Activated naive CD8-positive, alpha-beta T cell (primary cell): ENCODE measurements at regions not wholly inside any gene's neighbourhood (a gene's known extent, or its start where the extent isn't known, plus 50 kb on each side); places are given as distances from the start of the nearest gene placed in this dataset.

Experiments
- H3K27ac Mint-ChIP-seq: one replicate; pipeline ENCODE4 v1.8.0; 2021; ENCODE audit warnings: mixed read lengths
- H3K27me3 Mint-ChIP-seq: one replicate; pipeline ENCODE4 v1.8.0; 2021; ENCODE audit warnings: mixed read lengths
- H3K36me3 Mint-ChIP-seq: one replicate; pipeline ENCODE4 v1.8.0; 2021; ENCODE audit warnings: mixed read lengths
- H3K4me1 Mint-ChIP-seq: one replicate; pipeline ENCODE4 v1.8.0; 2021; ENCODE audit warnings: low read depth, mixed read lengths
- H3K4me3 Mint-ChIP-seq: one replicate; pipeline ENCODE4 v1.8.0; 2021; ENCODE audit warnings: mild to moderate bottlenecking, mixed read lengths
- H3K9me3 Mint-ChIP-seq: one replicate; pipeline ENCODE4 v1.8.0; 2021; ENCODE audit warnings: low read depth, mixed read lengths

GRCh38 chr6:100166956-100167355 is 172.9 kb upstream of the MCHR2 start:
- Mint-ChIP-seq H3K27ac (no peak overlapping the region), H3K4me3 (no peak overlapping the region), H3K36me3 (no peaks in the 10 kb centered on the region), H3K27me3 (peaks cover 9% of the 10 kb centered on the region), H3K4me1 (no peaks in the 10 kb centered on the region), H3K9me3 (no peaks in the 10 kb centered on the region)

GRCh38 chr6:100165442-100165841 is 171.4 kb upstream of the MCHR2 start:
- Mint-ChIP-seq H3K27me3 (peaks cover 10% of the 10 kb centered on the region), H3K4me1 (no peaks in the 10 kb centered on the region), H3K4me3 (no peak overlapping the region), H3K27ac (no peak overlapping the region), H3K9me3 (no peaks in the 10 kb centered on the region), H3K36me3 (no peaks in the 10 kb centered on the region)

- no peak overlapping the region for H3K4me3 Mint-ChIP-seq
- H3K36me3 Mint-ChIP-seq, result no peaks in the 10 kb centered on the region
- no peak overlapping the region for H3K27ac Mint-ChIP-seq
- peaks cover 15% of the 10 kb centered on the region for H3K27me3 Mint-ChIP-seq
- H3K9me3 Mint-ChIP-seq, result no peaks in the 10 kb centered on the region
- H3K4me1 Mint-ChIP-seq, result no peaks in the 10 kb centered on the region
These were observed 169.0 kb upstream of the MCHR2 start for GRCh38 chr6:100163035-100163434.

GRCh38 chr6:100161782-100162365 is 167.9 kb upstream of the MCHR2 start:
- Mint-ChIP-seq H3K27me3 (peaks cover 15% of the 10 kb centered on the region), H3K27ac (no peak overlapping the region), H3K9me3 (no peaks in the 10 kb centered on the region), H3K36me3 (no peaks in the 10 kb centered on the region), H3K4me1 (no peaks in the 10 kb centered on the region), H3K4me3 (no peak overlapping the region)

GRCh38 chr6:100160930-100161329 is 166.9 kb upstream of the MCHR2 start:
- Mint-ChIP-seq H3K4me3 (no peak overlapping the region), H3K27ac (no peak overlapping the region), H3K4me1 (no peaks in the 10 kb centered on the region), H3K27me3 (peaks cover 15% of the 10 kb centered on the region), H3K36me3 (no peaks in the 10 kb centered on the region), H3K9me3 (no peaks in the 10 kb centered on the region)

GRCh38 chr6:100155141-100155540 is 161.1 kb upstream of the MCHR2 start:
- Mint-ChIP-seq H3K27ac (no peak overlapping the region), H3K27me3 (peaks cover 2% of the 10 kb centered on the region), H3K36me3 (no peaks in the 10 kb centered on the region), H3K4me3 (no peak overlapping the region), H3K4me1 (no peaks in the 10 kb centered on the region), H3K9me3 (no peaks in the 10 kb centered on the region)

- H3K9me3 Mint-ChIP-seq, result no peaks in the 10 kb centered on the region
- H3K27ac Mint-ChIP-seq, result no peak overlapping the region
- H3K27me3 Mint-ChIP-seq, result no peaks in the 10 kb centered on the region
- H3K4me1 Mint-ChIP-seq, result no peaks in the 10 kb centered on the region
- no peaks in the 10 kb centered on the region for H3K36me3 Mint-ChIP-seq
- no peak overlapping the region for H3K4me3 Mint-ChIP-seq
These were observed 159.7 kb upstream of the MCHR2 start for GRCh38 chr6:100153636-100154275.

- Mint-ChIP-seq H3K4me3 (no peak overlapping the region), H3K27me3 (no peaks in the 10 kb centered on the region), H3K36me3 (no peaks in the 10 kb centered on the region), H3K4me1 (no peaks in the 10 kb centered on the region), H3K27ac (no peak overlapping the region), H3K9me3 (no peaks in the 10 kb centered on the region)
These were observed 158.2 kb upstream of the MCHR2 start for GRCh38 chr6:100152201-100152600.

GRCh38 chr6:100144991-100145390 is 151.0 kb upstream of the MCHR2 start:
- Mint-ChIP-seq H3K27me3 (no peaks in the 10 kb centered on the region), H3K4me3 (no peak overlapping the region), H3K4me1 (no peaks in the 10 kb centered on the region), H3K36me3 (no peaks in the 10 kb centered on the region), H3K9me3 (no peaks in the 10 kb centered on the region), H3K27ac (no peak overlapping the region)

- no peaks in the 10 kb centered on the region for H3K4me1 Mint-ChIP-seq
- peaks cover 1% of the 10 kb centered on the region for H3K27me3 Mint-ChIP-seq
- H3K9me3 Mint-ChIP-seq, result no peaks in the 10 kb centered on the region
- no peaks in the 10 kb centered on the region for H3K36me3 Mint-ChIP-seq
- no peak overlapping the region for H3K27ac Mint-ChIP-seq
- no peak overlapping the region for H3K4me3 Mint-ChIP-seq
These were observed 144.5 kb upstream of the MCHR2 start for GRCh38 chr6:100138346-100139022.

- H3K27me3 Mint-ChIP-seq, result peaks cover 3% of the 10 kb centered on the region
- H3K27ac Mint-ChIP-seq, result no peak overlapping the region
- H3K4me3 Mint-ChIP-seq, result no peak overlapping the region
- no peaks in the 10 kb centered on the region for H3K36me3 Mint-ChIP-seq
- peaks cover 1% of the 10 kb centered on the region for H3K9me3 Mint-ChIP-seq
- H3K4me1 Mint-ChIP-seq, result no peaks in the 10 kb centered on the region
These were observed 143.7 kb upstream of the MCHR2 start for GRCh38 chr6:100137759-100138158.

GRCh38 chr6:100136590-100136989 is 142.6 kb upstream of the MCHR2 start:
- Mint-ChIP-seq H3K27me3 (peaks cover 3% of the 10 kb centered on the region), H3K36me3 (no peaks in the 10 kb centered on the region), H3K4me3 (no peak overlapping the region), H3K27ac (no peak overlapping the region), H3K9me3 (peaks cover 7% of the 10 kb centered on the region), H3K4me1 (no peaks in the 10 kb centered on the region)

GRCh38 chr6:100135977-100136376 is 142.0 kb upstream of the MCHR2 start:
- Mint-ChIP-seq H3K4me3 (no peak overlapping the region), H3K9me3 (peaks cover 7% of the 10 kb centered on the region), H3K27me3 (peaks cover 3% of the 10 kb centered on the region), H3K27ac (no peak overlapping the region), H3K36me3 (no peaks in the 10 kb centered on the region), H3K4me1 (no peaks in the 10 kb centered on the region)

- no peaks in the 10 kb centered on the region for H3K4me1 Mint-ChIP-seq
These were observed 140.7 kb upstream of the MCHR2 start for GRCh38 chr6:100134703-100135102.

GRCh38 chr6:100134297-100134696 is 140.3 kb upstream of the MCHR2 start:
- Mint-ChIP-seq H3K4me3 (no peak overlapping the region), H3K9me3 (peaks cover 11% of the 10 kb centered on the region), H3K4me1 (no peaks in the 10 kb centered on the region), H3K27ac (no peak overlapping the region), H3K36me3 (no peaks in the 10 kb centered on the region), H3K27me3 (peaks cover 3% of the 10 kb centered on the region)

More at GRCh38 chr6:100134703-100135102, 140.7 kb upstream of the MCHR2 start:
- peaks cover 3% of the 10 kb centered on the region for H3K27me3 Mint-ChIP-seq
- peaks cover 11% of the 10 kb centered on the region for H3K9me3 Mint-ChIP-seq
- H3K4me3 Mint-ChIP-seq, result no peak overlapping the region
- no peak overlapping the region for H3K27ac Mint-ChIP-seq
- H3K36me3 Mint-ChIP-seq, result no peaks in the 10 kb centered on the region
